GM18873 (cell line): ENCODE measurements at regions not wholly inside any gene's neighbourhood (a gene's known extent, or its start where the extent isn't known, plus 50 kb on each side); places are given as distances from the start of the nearest gene placed in this dataset.

Experiments
- ATAC-seq: cut with Tn5 transposase; IDR thresholded peaks from one replicate; pipeline ENCODE4 v1.9.1; 2021; ENCODE audit warnings: mild to moderate bottlenecking, moderate library complexity, moderate number of reproducible peaks; ENCODE audit not compliant: unreplicated experiment, low FRiP score

DNA sequence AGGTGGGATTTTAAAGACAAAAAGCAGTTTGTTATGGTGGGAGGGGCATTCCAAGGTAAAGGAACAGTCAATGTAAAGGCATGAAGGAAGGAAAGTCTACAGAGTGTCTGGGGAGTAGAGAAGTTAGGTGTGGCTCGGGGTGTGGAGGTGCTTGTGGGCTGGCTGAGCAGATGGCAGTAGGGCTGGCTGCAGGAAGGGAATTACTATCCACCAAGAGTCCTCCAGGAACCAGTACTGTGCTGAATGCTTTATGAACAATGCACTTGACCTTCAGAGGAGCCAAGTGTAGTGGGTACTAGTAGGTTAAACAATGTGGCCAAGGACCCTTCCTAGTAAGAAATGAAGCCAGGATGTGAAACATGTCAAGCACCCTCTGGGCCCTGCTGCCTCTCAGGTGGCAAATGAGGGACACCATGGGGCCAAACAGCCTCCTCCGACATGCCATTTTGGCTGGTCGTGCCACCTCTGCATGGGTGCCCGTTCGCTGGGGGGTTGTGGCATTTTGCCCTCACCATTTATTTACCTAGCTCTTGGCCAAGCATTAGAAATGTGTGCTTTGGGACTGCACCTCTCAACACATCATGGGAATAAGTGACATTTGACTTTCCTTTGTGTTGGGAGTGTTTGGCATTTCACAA is 123.6 kb upstream of the TENM4 start:
- no peak for ATAC-seq

DNA sequence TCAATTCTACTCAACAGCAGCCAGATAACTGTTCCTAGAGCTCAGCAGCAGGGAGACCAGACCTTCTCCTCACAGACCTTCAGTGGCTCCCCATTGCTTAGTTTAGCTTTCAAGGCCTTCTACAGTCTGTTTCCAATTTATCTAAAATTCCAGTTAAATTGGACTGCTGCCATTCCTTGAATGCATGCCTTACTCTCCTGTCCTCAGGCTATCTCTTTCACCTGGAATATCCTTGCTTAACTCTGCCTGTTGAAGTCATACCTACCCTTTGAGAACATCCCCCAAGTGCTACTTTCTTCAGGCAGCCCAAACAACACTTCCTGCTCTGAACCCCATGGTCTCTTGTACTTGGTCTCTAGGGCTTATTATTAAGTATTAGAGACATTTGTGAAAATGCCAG is 120.7 kb upstream of the TENM4 start:
- no peak for ATAC-seq

DNA sequence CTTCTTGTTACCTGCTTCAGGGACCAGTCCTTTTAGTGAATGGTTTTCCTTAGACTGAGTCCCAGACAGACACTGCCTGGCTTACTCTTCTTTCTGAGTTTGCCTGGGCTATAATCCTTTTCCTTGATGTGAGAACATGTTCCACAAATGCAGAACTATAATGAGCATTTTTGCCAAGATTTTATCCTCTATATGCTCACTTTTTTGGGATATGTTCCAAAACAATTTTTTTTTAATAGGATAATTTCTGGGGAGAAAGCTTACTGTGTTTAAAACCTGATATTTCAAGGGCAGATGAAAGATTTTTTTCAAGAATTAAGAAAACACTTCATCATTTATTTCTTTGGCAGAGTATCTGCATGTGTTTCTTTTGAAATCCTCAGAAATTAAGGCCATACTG is 110.0 kb upstream of the TENM4 start:
- ATAC-seq = no peak

DNA sequence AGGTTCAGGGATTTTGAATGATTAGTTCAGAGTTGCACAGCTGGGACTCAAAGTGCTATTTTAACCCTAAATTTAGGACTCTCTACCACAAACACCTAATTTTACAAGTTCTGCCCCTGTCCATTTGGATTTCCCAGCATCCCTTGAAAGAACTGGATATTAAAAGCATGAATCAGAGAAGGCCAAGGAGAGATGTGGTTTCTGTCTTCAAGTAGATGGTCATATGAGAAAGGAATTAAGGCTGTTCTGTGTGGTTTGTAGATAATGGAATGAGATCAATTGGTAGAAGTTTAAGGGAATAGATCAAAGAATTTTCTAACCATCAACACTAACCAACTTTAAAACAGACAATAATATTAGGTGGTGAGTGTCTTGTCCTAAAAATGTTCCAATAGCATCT is 106.4 kb upstream of the TENM4 start:
- no peak for ATAC-seq

DNA sequence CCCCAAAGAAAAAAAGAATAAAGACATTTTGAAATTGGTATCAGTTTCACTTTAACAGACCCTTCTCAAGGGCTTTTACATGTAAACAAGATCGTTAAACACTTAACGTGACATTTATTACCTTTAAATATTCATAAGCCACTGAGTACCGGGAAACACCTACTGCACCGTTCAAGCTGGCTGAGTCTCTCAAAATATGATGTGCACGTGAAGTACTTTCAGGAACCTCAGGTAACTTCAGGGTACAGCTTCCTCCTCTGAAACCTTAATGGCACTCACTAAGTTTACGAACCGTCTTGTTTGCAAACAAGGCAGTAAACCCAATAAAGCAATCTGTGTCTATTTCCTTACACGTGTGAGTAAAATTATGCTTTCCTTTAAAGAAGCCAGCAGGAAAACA is 105.5 kb upstream of the TENM4 start:
- ATAC-seq = no peak

DNA sequence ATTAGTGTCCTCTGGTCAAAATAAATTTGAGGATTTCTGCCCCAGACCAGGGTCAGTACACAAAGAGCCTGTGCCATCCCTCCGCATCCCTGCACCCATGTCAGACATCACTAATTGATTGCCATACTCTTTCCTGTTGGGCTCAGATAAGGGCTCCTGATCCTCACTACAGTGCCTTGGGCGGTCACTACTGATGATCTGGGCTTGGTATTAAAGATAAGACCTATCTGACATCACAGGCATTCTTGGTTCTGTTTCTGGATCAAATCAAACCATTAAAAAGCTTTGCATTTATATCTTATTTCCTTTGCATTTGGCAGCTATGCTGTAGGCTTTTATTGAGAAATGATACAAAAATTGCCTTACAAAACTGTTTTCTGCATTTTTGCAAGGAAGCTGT is 103.5 kb upstream of the TENM4 start:
- no peak for ATAC-seq

DNA sequence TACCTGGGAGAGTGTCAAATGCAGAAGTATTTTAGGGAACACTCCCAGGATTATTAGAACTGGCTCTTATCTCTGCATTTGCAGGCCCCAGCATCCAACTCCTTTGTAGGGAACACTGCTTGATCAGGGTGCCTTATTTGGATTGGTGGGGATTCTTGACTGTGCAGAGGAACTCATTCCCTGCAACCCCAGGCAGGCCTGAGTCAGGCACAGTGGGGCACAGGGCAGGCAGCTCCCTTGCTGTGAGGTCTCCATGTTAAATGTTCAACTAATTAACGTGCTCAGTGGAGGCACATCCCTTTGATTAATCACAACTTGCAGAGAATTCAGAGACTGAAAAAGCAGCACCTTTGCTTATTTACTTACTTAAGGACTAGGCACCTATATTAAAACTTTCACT is 102.3 kb upstream of the TENM4 start:
- no peak for ATAC-seq

DNA sequence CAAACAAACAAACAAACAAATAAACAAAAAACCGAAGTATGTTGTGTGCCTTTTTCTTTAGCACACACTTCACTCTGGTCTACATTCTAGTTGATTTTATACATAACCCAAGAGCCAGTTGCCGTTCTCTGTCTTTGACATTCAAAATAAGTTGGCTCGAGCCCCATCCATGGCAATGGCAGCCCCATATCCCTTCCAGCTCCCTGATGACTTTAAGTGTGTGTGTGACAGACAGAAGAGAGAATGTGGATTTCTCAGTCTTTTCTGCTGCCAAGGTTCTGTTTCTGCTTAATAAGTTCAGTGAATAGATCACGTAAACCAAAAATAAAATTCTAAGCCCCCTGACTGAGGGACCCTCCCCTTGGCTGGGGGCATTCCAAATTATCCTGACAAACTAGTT is 100.6 kb upstream of the TENM4 start:
- ATAC-seq = no peak

DNA sequence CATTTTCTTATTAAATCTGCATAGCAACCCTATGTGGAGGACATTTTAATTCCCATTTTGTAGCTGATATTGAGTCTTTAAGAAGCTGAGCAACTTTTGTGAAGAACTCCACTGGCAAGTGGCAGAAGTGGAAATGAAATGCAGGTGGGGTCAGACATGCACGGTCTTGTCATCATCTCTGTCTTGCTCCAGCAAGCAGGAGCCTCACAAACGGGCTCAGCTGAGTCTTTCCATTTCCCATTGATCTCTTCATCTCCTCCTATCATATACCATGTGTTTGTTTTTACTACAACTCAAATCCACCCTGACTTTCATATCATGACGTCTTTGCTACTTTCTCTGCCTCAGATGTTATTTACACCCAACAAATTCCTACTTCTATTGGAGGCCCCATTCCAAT is 97.9 kb upstream of the TENM4 start:
- ATAC-seq = no peak

DNA sequence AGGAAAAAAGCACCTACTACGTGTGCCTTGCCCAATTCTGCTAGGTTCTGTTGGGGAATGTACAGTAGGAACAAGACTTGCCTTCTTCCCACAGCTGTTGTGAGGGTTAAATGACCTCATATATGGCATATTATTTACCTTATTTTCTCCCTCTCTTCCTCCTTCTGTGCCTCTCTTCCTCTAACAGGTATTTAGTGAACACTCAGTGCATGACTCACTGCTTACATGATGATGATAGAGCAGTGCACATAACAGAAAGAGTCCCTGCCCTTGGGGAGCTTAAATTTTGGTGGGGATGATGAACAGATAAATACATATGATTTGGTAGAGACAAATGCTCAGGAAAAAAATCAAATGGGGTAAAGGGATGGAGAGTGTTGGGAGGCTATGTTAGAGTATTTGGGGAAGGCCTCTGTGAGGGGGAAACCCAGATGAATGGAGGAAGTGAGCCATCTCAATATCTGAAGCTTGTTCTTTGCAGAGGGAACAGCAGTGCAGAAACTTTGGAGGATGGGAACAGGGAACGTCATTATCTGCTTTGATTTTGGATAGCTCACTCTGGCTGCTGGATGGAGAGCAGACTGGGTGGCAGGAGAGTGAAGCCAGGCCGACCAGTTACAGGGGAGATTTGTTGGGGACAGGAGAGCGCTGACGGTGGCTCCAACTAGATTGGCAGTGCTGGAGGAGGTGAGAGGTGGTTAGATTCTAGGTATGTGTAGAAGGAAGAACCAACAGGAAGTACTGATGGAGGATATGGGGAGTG is 95.5 kb upstream of the TENM4 start:
- no peak for ATAC-seq

DNA sequence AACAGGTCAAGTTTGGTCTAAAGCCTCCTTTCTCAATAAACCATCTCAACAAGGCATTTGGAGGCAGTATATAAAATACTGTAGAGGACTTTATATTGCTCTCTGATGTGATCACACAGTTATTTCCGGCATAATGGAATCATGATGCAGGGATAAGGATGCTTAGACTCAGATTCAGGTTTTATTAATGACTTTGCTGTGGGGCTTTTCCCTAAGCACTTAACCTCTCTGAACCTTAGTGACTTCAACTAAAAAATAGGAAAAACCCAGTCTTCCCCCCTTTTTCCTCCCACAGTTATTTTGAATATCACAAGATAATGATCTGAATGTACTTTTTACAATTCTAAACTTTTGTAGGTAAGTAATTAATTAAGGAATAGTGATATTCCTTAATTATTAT is 94.8 kb upstream of the TENM4 start:
- no peak for ATAC-seq

DNA sequence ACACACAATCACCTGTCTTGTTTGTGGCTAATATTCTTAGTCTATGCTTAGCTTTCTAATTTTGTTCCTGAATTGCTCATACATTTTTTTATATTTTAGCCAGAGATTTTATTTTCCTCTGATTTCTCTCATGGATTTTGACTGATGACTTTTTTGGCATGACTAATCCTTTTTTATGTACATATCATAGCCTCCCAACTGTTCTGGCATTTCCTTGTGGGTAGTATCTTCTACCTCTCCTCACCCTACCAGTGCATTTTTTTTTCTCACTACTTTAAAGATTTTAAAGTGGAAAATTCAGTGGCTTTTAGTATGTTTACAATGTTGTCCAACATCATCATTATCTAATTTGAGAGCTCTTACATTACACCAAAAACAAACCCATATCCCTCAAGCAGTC is 84.4 kb upstream of the TENM4 start:
- no peak for ATAC-seq

DNA sequence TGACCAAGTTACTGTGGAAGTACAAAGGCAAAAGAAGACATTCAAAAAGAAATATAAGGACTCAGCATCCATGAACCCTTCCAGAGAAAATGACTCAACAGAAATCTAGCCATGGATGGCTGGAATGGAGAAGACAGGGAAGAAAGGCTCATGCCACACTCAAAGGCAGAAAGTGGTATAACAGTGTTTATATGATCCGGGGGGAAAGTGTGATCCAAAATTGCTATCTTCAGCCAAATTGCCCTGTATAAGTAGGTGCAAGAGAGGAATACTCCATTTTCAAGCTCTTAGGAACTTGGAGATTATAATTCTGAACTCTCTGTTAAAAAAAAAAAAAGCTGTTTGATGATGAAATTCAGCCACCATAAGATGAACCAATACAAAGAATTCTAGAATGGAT is 81.8 kb upstream of the TENM4 start:
- no peak for ATAC-seq

DNA sequence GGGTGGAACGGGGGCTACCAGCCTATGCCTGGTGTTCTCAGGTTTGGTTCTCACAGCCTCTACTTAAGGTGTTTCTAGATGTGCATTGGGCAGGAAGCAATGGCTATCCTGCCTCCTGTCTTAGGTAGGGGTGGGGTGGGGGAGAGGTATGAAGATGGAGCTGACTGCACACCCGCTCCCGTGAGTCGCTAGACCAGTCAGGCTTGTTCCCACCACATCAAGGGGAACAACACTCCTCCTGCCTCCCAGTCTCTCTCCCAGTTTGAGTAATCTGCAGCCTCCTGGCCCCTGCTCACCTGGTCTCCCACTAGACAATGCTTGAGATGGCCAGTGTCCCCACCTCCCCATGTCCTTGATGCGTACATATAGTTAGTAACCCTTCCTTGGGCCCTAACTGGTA is 79.3 kb upstream of the TENM4 start:
- no peak for ATAC-seq

DNA sequence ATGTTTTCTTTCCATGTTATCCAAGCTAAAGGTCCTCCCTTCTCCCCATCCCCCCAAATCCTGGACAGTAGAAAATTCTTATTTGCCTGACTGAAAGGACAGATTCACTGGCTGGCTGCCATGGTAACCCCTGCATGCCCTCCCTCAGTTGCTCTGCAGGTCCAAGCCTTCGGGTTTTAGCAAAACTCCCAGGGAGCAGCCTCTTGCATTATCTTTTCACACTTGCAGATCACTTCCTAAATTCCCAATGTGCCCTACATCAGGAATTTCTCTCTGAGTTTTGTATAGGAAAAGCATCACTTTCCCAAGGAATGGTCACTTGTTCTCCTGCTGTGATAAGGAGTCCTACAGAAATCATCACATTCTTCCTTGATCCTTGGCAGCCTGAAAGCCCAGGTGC is 75.0 kb upstream of the TENM4 start:
- ATAC-seq = no peak

DNA sequence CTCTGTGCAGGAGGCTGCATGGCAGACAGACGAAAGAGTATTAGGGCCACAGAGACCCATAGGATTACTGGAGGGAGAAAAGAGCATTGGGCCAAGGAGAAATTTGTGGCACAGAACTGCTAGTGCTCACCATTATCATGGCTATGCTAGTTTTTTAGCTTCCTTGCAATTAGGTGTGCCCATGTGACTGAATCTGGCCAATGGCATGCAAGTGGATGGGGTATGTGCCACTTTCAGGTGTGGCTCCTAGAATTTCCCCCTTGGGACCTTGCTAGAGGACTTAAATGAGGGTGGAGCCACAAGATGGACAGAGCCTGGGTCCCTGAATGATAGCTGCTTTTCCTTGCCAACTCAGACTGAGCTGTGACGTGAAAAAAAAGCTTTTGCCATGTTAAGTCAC is 73.9 kb upstream of the TENM4 start:
- no peak for ATAC-seq

DNA sequence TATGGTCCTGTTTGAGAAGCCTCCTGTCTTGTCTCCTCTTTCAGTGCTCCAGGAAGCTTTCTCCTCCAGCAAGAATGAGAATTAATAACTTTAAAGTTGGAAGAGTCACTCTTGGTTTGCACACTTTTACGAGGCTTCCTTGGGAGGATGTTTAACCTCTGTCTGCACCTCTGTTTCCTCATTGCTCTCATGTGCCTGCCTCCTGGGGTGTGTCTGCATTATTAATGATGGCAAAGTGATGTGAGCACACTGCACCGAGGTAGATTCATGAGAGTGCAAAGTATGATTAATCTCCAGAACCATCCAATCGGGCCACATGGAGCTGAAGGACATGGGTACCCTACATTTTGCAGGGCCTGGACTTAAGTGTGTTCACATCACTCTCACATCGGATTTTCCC is 73.5 kb upstream of the TENM4 start:
- ATAC-seq = no peak

DNA sequence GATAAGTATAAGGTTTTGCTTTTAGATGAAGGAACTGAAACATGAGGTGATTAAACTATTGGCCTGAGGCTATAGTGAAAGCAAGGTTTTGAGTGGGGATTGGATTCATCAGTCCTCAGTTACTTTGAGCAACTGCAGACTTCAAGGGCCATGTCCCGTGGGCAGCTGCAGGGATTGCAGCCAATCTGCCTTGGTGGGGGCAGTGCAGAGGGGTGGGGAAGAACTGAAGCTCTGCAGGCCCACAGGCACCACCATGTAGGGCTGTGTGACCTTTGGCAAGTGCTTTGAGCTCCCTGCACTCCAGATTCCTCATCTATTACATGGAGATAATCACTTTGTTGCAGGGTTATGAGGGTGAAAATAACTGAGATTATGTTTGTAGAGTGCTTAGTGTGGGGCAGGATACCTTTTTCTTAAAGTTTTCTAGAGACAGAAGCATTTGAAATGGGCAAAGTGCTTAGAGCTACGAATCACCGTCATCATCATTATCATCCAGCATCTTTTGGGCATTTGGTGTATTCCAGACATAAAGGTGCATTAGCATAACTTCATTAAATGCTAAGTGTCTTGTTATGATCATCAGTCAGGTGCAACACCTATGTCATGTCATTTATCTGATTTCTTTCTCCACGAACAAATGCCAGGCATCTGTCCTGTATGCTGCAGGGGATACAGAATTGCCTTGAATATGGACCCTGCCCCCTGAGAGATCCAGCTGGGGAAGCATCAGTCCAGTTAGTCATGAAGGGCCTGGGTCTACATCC is 72.1 kb upstream of the TENM4 start:
- ATAC-seq = no peak

DNA sequence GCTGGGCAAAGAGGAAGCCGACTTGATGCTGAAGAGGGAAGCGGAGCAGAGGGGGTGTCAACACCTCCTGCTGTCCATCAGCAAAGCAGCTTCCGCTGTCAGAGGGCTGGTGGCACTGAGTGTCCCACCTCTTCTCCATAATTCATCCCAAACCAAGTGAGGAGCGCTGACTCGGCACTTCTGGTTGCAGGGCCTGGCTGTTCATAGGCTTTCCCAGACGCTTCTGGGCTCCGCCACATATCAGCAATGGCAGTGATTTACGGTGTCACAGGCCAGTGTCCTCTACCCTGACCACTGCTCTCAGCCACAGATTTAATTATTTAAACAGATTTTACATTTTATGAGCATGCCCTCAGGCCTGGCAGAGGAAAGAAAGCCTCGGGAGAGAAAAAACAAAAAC is 70.1 kb upstream of the TENM4 start:
- ATAC-seq = no peak

DNA sequence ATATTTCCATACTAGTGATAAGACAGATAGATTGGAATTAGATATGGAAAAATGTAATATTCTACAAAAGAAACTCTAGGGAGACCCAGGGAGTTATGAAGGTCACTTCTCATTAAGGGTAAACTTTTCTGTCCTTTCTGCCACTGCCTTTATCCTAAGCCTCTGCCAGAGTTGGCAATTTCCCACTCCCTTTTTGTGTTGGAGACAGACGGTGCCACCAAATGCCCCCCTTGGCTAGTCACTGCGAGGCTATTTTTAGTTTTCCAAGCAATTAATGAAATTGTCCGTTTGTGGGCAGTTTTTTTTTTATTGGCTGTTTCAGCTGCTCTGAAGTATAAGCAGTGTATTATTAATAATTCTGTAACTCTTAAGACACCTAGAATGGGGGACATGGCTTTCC is 67.6 kb upstream of the TENM4 start:
- ATAC-seq = no peak

DNA sequence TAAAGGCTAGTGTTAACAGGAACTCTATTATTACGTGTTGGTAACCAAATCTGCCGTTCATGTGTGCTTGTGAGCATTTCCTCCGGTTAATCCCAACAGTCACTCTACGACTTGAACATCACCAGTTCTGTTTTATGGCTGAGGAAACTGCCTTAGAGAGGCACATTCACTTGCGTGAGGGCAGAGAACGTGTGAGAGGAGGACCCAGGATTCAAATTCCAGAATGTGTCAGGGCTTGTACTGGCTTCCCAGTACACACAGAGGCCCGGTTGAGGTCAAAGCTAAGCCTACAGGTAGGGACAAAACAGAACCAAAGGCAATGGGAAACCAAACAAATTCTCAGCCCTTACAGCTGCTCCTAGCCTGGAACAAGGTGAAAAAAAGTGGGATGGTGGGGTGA is 66.9 kb upstream of the TENM4 start:
- no peak for ATAC-seq
